Activated naive CD4-positive, alpha-beta T cell treated with anti-CD3 and anti-CD28 coated beads, Interleukin-2, amount 10 ng/mL, durations not matched to agents 7 days and 5 days (primary cell): ENCODE measurements at regions not wholly inside any gene's neighbourhood (a gene's known extent, or its start where the extent isn't known, plus 50 kb on each side); places are given as distances from the start of the nearest gene placed in this dataset.

Experiments used
- CTCF ChIA-PET: fragments of 350-600 bp; sonication (Branson Sonifier 250); formaldehyde crosslinking; loops from one replicate; lab custom pipeline; 2021; ENCODE audit warnings: antibody characterized with exemption; lab: Charles Lee
- DNase-seq: peaks from one replicate; pipeline ENCODE4 v3.0.0-alpha.2; 2020
- H3K27ac Mint-ChIP-seq: one replicate; pipeline ENCODE4 v1.8.0; 2021; ENCODE audit warnings: mild to moderate bottlenecking, moderate library complexity, mixed read lengths
- H3K27me3 Mint-ChIP-seq: one replicate; pipeline ENCODE4 v1.8.0; 2021; ENCODE audit warnings: mild to moderate bottlenecking, mixed read lengths
- H3K36me3 Mint-ChIP-seq: one replicate; pipeline ENCODE4 v1.8.0; 2021; ENCODE audit warnings: mixed read lengths
- H3K4me1 Mint-ChIP-seq: one replicate; pipeline ENCODE4 v1.8.0; 2021; ENCODE audit warnings: mixed read lengths
- H3K4me3 Mint-ChIP-seq: one replicate; pipeline ENCODE4 v1.8.0; 2021; ENCODE audit warnings: mild to moderate bottlenecking, moderate library complexity, mixed read lengths
- H3K9me3 Mint-ChIP-seq: one replicate; pipeline ENCODE4 v1.8.0; 2021; ENCODE audit warnings: mixed read lengths

DNA sequence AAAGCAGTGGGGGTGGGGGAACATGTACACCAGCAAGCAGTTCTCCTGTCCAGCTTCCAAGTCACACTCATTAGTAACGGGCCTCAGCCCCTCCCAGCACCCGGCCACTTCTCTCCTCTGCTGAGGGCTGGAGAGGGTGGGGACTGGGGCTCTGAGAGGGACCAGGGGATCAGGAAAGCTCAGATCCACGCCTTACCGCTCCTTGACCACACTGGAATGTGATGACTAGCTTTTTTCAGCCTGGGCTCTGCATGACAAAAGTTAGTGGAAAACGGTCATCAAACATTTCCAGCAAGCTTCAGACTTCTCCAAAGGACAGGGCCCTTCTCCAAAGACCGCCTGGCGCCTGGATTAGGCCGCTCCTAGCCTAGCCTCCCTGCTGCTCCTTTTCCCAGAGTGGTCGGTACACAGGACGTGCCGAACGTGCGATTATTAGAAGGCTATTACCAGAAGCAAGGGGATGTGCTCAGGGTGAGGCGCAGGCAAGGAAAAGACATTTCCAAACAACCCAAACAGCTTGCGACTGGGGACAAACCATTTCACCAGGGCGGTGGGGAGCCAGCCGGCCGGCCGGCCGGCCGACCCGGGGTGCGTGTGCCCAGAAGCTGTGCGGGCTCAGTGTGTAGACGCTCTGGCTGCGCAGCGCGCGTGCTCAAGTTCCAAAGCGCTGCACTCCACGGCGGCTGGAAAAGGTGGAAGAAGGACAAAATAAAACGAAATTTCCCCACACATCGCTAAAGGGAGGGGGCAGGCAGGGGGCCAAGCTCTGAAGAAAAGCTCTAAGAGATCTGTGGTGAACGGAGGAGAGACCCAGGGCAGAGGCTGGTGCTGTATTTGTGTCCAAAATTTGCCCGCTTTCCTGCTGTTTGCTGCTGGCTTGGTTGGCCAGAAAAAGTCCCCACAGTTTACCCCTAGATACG, 51.0 kb upstream of the SSR3 start:
- H3K36me3 Mint-ChIP-seq, result no peaks in the 10 kb centered on the region
- no peak overlapping the region for H3K27ac Mint-ChIP-seq
- no peaks in the 10 kb centered on the region for H3K9me3 Mint-ChIP-seq
- CTCF ChIA-PET, result interaction anchor here (0.6 to 0.7 kb wide), 2 partner anchors 56 to 453 kb away, joined by 3 to 4 read pairs; no protein-coding TSS in a partner anchor
- DNase-seq, result no peak
- H3K27me3 Mint-ChIP-seq, result peaks cover 40% of the 10 kb centered on the region
- peaks cover 32% of the 10 kb centered on the region for H3K4me1 Mint-ChIP-seq
- peak overlapping the region; percentile 72 for H3K4me3 Mint-ChIP-seq

DNA sequence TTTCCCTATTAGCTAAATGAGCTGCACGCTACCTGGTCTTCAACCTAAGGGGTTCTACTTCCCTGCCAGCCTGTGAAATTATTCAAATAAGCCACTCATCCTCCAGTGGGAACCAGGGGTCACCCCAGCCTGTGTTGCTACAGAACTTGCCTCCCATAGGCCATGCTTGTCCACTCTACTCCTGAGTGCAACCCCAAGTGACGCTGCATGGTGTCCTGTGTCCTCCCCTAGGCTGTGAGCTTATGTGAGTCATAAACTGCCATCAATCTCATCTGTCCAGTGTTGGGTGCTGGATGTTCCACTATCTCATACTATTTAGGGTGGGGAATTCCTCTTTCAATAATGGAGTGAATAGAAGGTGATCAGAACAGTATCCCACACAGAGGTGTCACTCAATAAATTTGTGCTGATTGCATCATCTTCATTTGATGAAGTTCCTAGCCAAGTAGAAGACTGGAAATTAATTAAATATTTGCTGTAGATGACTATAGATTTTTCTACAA, 49.8 kb upstream of the SSR3 start:
- CTCF ChIA-PET, result no interaction called here

More for the DNA sequence above, 49.8 kb upstream of the SSR3 start:
- no peak overlapping the region for H3K4me3 Mint-ChIP-seq
- H3K36me3 Mint-ChIP-seq, result no peaks in the 10 kb centered on the region
- peaks cover 27% of the 10 kb centered on the region for H3K4me1 Mint-ChIP-seq
- H3K27ac Mint-ChIP-seq, result no peak overlapping the region
- no peak for DNase-seq
- no peaks in the 10 kb centered on the region for H3K9me3 Mint-ChIP-seq
- H3K27me3 Mint-ChIP-seq, result peaks cover 38% of the 10 kb centered on the region
